Keratinocyte (primary cell): ENCODE measurements at regions not wholly inside any gene's neighbourhood (a gene's known extent, or its start where the extent isn't known, plus 50 kb on each side); places are given as distances from the start of the nearest gene placed in this dataset.

Experiments
- DNase-seq: peaks from one replicate; pipeline ENCODE4 v3.0.0-alpha.2; 2011; ENCODE audit warnings: low read depth, missing footprints, low spot score
- FAIRE-seq: peaks from 2 replicates; lab custom pipeline; 2011; peaks lifted over from hg19 to GRCh38; lab: Jason Lieb, UNC
- H2AFZ ChIP-seq: 2 replicates; pipeline ENCODE4 v1.6.0; 2012; ENCODE audit warnings: low read length, control low read depth, inconsistent platforms; ENCODE audit not compliant: control insufficient read depth
- H3K27ac ChIP-seq: 2 replicates; pipeline ENCODE4 v1.5.1; 2011; ENCODE audit warnings: low read length; ENCODE audit not compliant: control insufficient read depth, insufficient read depth
- H3K27me3 ChIP-seq: 3 replicates; pipeline ENCODE4 v1.6.0; 2011; ENCODE audit warnings: low read length; ENCODE audit not compliant: control insufficient read depth, insufficient read depth; ENCODE audit errors: extremely low read depth
- H3K36me3 ChIP-seq, 2 experiments: 2 replicates in 1 of 2; 3 replicates in 1 of 2; pipeline ENCODE4 v1.5.1; 2011; ENCODE audit warnings: low read length in 2 of 2, mild to moderate bottlenecking in 1 of 2; ENCODE audit not compliant: control insufficient read depth in 2 of 2, insufficient read depth in 2 of 2; ENCODE audit errors: extremely low read depth in 1 of 2
- H3K4me1 ChIP-seq: 3 replicates; pipeline ENCODE4 v1.5.1; 2011; ENCODE audit warnings: low read length; ENCODE audit not compliant: control insufficient read depth, insufficient read depth; ENCODE audit errors: extremely low read depth
- H3K4me2 ChIP-seq: 3 replicates; pipeline ENCODE4 v1.6.0; 2011; ENCODE audit warnings: low read depth, low read length; ENCODE audit not compliant: control insufficient read depth, insufficient read depth; ENCODE audit errors: extremely low read depth
- H3K4me3 ChIP-seq, 3 experiments: fragments of 200-600 bp in 1 of 3; sonication (generic) in 1 of 3; 2 replicates in 2 of 3; 3 replicates in 1 of 3; pipeline ENCODE4 v1.5.1; 2011 to 2016; ENCODE audit warnings: low read length in 3 of 3, mild to moderate bottlenecking in 3 of 3, control low read depth in 2 of 3, inconsistent platforms in 1 of 3, low read depth in 1 of 3, mixed read lengths in 1 of 3, mixed run types in 1 of 3, moderate library complexity in 1 of 3; ENCODE audit not compliant: control insufficient read depth in 2 of 3, insufficient read depth in 2 of 3; ENCODE audit errors: extremely low read depth in 1 of 3
- H3K79me2 ChIP-seq: 2 replicates; pipeline ENCODE4 v1.6.0; 2012; ENCODE audit warnings: low read length; ENCODE audit not compliant: control insufficient read depth, insufficient read depth
- H3K9ac ChIP-seq: 3 replicates; pipeline ENCODE4 v1.6.0; 2011; ENCODE audit warnings: low read length; ENCODE audit not compliant: control insufficient read depth, insufficient read depth; ENCODE audit errors: extremely low read depth
- H3K9me1 ChIP-seq: 3 replicates; pipeline ENCODE4 v1.6.0; 2011; ENCODE audit warnings: low read length; ENCODE audit not compliant: control insufficient read depth, insufficient read depth; ENCODE audit errors: extremely low read depth
- H3K9me3 ChIP-seq: 2 replicates; pipeline ENCODE4 v1.5.1; 2012; ENCODE audit warnings: low read depth, low read length; ENCODE audit not compliant: control insufficient read depth
- H4K20me1 ChIP-seq: 3 replicates; pipeline ENCODE4 v1.6.0; 2011; ENCODE audit warnings: low read length; ENCODE audit not compliant: control insufficient read depth, insufficient read depth; ENCODE audit errors: extremely low read depth
- CTCF ChIP-seq, 3 experiments: IDR thresholded peaks in 1 of 3; conservative IDR thresholded peaks in 1 of 3; optimal IDR thresholded peaks in 1 of 3; 2 replicates in 2 of 3; 3 replicates in 1 of 3; pipeline versions ENCODE3 to v1.5.1; 2011; ENCODE audit warnings: low read length in 3 of 3, mild to moderate bottlenecking in 3 of 3, moderate library complexity in 2 of 3, control low read depth in 1 of 3, inconsistent platforms in 1 of 3; ENCODE audit not compliant: insufficient read depth in 2 of 3; ENCODE audit errors: extremely low read depth in 1 of 3
- EZH2 ChIP-seq: IDR thresholded peaks from one replicate; pipeline ENCODE4 v1.6.1; 2012; ENCODE audit warnings: inconsistent platforms, mild to moderate bottlenecking, low read length, moderate library complexity
- dilution Hi-C: fragments of 300-500 bp; cut with MboI; formaldehyde crosslinking; loops from one replicate; pipeline ENCODE4 v1.7.0; 2020; ENCODE audit warnings: low sequenced_read_pairs; ENCODE audit not compliant: extremely low pct_ligation_motif_present

- DNase-seq (no peak), FAIRE-seq (no peak)
- Histone ChIP-seq H3K36me3 (no peaks in the 10 kb centered on the region), H3K9ac (no peak overlapping the region), H3K4me2 (no peak overlapping the region), H4K20me1 (no peaks in the 10 kb centered on the region), H2AFZ (no peak overlapping the region), H3K4me3 (no peak overlapping the region), H3K4me1 (no peaks in the 10 kb centered on the region), H3K79me2 (no peaks in the 10 kb centered on the region), H3K9me3 (no peaks in the 10 kb centered on the region), H3K27ac (no peak overlapping the region), H3K9me1 (no peaks in the 10 kb centered on the region), H3K27me3 (no peaks in the 10 kb centered on the region)
- TF ChIP-seq CTCF (optimal IDR thresholded peaks at IDR 0.05 in 1 of 3, IDR thresholded peaks at IDR 0.05 in 1 of 3, conservative IDR thresholded peaks at IDR 0.05 in 1 of 3; ENCODE audit: extremely low read depth in 1 of 3, insufficient read depth in 2 of 3, low read length in 3 of 3) (no peak), EZH2 (no peak)
- dilution Hi-C loops = no loop called here
These were observed 134.9 kb upstream of the ADARB2 start for GRCh38 chr10:1872151-1872726.

GRCh38 chr10:1870491-1870890 is 133.2 kb upstream of the ADARB2 start:
- Histone ChIP-seq H3K9me1 (no peaks in the 10 kb centered on the region), H4K20me1 (no peaks in the 10 kb centered on the region), H3K79me2 (no peaks in the 10 kb centered on the region), H3K27me3 (no peaks in the 10 kb centered on the region), H3K27ac (no peak overlapping the region), H3K4me2 (no peak overlapping the region), H3K36me3 (no peaks in the 10 kb centered on the region), H3K9me3 (no peaks in the 10 kb centered on the region), H3K4me1 (no peaks in the 10 kb centered on the region), H2AFZ (no peak overlapping the region), H3K9ac (no peak overlapping the region), H3K4me3 (no peak overlapping the region)
- no peak for FAIRE-seq
- no peak for TF ChIP-seq CTCF (optimal IDR thresholded peaks at IDR 0.05 in 1 of 3, IDR thresholded peaks at IDR 0.05 in 1 of 3, conservative IDR thresholded peaks at IDR 0.05 in 1 of 3; ENCODE audit: extremely low read depth in 1 of 3, insufficient read depth in 2 of 3, low read length in 3 of 3)
- TF ChIP-seq EZH2 = no peak
- DNase-seq = no peak
- dilution Hi-C loops = no loop called here
